DMS 273 (cell line): ENCODE measurements at regions not wholly inside any gene's neighbourhood (a gene's known extent, or its start where the extent isn't known, plus 50 kb on each side); places are given as distances from the start of the nearest gene placed in this dataset.

Source experiments
- DNase-seq: peaks from one replicate; lab custom pipeline; 2025; ENCODE audit not compliant: unreplicated experiment; lab: John Stamatoyannopoulos, UW

DNA sequence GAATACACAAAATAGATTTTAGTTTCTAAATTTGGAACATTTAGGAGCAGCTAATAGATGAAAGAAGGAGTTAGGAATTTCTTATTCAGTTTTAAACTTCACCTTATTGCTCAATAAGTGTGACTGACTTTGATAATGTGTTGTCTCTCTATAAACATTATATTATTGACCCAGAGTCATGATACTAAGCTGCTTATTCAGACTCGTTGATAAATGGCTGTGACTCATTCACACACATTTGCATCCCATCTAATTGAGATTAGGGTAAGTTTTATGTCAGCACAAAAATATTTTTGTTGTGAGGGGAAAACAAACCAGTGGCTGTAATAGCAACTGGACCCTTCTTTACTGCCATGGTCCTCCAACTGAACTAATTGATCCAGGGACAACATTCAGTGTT lies 137.6 kb downstream of the GOLIM4 start:
- no peak for DNase-seq

GRCh38 chr3:167952969-167953368 lies 142.8 kb downstream of the GOLIM4 start:
- DNase-seq, result no peak

- no peak for DNase-seq
Measured at GRCh38 chr3:167950212-167950611, 145.5 kb downstream of the GOLIM4 start.

- DNase-seq, result peak; percentile 63
Measured at GRCh38 chr3:167941234-167941995, 154.3 kb downstream of the GOLIM4 start.

DNA sequence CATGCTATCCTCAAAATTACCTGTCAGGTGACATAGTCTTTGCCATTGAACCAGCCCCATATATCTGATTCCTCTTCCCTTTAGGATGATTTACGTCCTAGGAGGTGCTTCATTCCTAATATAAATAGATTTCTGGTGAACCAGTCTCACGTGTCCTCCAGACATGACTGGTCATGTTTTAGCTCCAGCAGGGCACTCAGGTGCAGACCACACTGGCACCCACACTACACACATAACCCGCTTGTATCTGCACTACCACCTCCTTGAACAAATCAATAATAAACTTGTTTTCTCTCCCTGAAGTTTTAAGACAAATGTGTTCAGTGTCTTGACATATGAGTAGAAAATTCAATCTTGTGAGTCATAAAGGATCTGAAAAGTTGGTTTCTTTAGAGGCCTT lies 155.5 kb downstream of the GOLIM4 start:
- DNase-seq, result no peak

DNA sequence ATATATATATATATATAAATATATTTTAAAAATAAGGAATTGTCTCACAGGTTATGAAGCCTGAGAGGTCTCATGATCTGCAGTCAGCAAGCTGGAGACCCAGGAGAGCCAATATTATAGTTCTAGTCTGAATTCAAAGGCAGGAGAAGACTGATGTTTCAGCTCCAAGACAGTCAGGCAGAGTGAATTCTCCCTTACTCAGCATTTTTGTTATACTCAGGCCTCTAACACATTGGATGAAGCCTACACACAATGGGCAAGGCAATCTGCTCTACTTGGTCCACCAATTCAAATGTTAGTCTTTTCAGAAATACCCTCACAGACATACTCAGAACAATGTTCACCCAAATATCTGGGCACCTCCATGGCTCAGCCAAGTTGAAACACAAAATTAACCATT lies 157.2 kb downstream of the GOLIM4 start:
- no peak for DNase-seq

DNA sequence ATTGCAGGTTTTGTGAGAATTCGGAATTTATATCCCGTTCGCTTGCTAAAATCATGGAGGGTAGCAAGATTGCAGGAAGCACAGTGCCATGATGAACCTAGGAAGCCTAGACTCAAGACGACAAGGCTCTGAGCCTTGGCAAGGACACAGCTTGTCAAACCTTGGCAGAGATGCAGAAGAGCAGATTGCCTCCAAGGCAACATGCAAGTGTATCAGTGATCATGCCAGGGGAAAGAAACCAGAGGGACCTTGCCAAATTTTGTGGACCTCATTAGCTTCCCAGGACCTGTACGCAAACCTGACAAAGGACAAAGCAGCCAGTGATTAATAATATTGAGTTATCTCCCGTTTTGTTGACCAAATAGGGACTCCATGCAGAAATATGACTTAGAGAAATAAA lies 159.7 kb downstream of the GOLIM4 start:
- peak; percentile 92 for DNase-seq

- no peak for DNase-seq
Measured at GRCh38 chr3:167930453-167930852, 165.3 kb downstream of the GOLIM4 start.

GRCh38 chr3:167929968-167930367 lies 165.8 kb downstream of the GOLIM4 start:
- peak; percentile 18 for DNase-seq

DNA sequence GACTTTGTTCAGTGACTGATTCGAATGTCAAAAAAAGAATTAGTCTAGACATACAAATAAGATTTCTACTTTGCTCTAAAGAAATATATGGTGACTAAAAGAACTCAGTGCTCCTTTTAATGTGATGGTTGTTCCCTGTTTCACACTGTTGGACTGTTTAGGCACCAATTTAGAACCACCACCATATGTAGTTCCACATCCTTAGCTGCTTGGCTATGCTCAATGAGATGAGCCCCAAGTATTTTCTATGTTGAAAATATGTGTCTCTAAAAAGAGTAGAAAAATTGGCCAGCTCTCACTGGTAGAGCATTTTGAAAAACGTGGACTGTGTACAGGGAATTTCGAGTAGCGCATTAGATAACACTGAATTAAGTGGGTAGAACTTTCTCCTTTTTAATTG lies 167.3 kb downstream of the GOLIM4 start:
- no peak for DNase-seq

GRCh38 chr3:167920747-167921146 lies 175.0 kb downstream of the GOLIM4 start:
- no peak for DNase-seq

- DNase-seq, result no peak
Measured at GRCh38 chr3:167919590-167919989, 176.1 kb downstream of the GOLIM4 start.

GRCh38 chr3:167918686-167919085 lies 177.0 kb downstream of the GOLIM4 start:
- no peak for DNase-seq

GRCh38 chr3:167918008-167918596 lies 177.6 kb downstream of the GOLIM4 start:
- DNase-seq, result no peak

DNA sequence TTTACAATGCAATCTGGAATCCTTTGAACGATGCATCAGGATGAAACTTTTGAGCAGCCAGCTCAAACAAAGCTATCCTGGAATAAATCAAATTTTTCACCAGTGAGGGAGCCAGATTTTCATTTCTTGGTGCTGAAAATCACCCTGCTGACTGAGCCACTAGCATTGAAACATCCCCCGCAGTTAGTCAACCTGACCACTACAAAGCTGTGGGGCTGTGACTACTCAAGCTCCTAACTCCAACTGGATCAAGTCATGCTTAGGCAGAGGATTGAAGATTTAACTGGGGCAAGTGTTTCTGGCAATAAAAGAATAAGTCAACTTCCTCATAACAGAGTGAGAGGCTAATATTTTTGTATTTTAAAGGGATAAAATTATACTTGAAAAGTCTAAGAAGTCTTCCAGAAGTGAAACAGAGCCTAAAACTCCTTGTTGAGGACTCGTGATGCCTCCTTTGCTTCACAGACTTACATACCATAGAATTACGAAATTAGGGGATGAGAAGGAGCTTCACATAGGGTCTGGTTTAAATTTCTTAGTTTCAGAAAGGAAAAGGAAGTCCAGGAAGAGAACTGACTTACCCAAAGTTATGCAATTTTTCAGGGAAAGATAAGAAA lies 177.8 kb downstream of the SERPINI1 start:
- peak; percentile 60 for DNase-seq

DNA sequence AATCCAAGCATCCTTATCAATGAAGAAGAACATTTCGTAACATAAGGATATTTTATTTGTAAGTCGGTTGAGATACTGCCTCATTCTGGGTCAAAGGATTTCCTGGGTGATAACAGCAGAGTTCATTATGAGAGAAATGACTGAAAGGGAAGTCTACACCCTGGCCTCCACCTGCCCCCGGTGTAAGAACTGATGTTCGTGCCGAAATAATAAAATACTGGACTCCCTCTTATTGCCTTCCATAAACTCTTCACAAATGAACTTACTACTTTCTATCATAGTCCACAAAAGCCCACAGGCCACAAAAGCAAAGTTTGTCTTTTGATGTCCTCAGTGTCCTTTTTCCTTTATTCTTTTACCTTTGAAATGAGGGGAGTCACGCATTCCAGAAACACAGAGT lies 174.4 kb downstream of the SERPINI1 start:
- DNase-seq, result no peak

GRCh38 chr3:167909504-167909896 lies 174.0 kb downstream of the SERPINI1 start:
- DNase-seq, result no peak

- no peak for DNase-seq
Measured at GRCh38 chr3:167908746-167909503, 173.4 kb downstream of the SERPINI1 start.

- DNase-seq, result no peak
Measured at GRCh38 chr3:167908221-167908620, 172.7 kb downstream of the SERPINI1 start.

GRCh38 chr3:167901138-167901537 lies 165.6 kb downstream of the SERPINI1 start:
- no peak for DNase-seq

DNA sequence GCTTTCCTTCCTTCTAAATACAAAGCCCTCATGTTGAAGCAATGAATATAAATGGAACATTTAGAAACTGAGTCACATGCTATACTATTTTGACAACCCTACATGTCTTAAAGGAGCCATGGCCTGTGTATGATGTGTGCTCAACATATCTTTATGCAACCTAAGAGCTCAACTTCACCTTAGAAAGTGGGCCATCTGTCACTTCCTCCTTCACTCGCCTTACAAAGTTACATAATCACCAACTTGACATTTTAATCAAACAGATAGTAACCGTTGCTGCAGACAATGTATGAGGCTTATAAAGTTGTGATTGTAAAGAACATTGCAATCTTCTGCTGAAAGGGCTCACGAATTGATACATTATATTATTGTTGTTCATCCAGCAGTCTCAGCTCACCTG lies 163.6 kb downstream of the SERPINI1 start:
- peak; percentile 75 for DNase-seq

DNA sequence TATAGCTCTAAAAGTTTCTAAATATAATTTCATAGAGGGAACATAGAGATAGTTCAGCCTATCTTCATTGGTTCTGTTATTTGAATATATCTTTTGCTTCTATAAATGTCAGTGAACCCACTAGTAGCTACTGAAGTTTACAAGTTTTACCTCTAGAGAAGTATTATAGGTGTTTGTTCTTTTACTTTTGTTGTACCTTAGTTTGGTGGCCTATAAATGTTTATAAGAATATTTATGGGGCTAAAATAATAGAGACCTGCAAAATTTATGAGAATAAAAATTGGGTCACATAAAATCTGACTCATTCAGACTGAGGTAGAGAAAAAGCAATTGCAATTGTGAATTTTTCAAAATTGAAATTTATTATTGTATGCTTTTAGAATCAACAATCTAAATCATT lies 162.6 kb downstream of the SERPINI1 start:
- no peak for DNase-seq
